DND-41 (cell line): ENCODE measurements at regions not wholly inside any gene's neighbourhood (a gene's known extent, or its start where the extent isn't known, plus 50 kb on each side); places are given as distances from the start of the nearest gene placed in this dataset.

Source experiments
- EZH2 ChIP-seq: IDR thresholded peaks from 3 replicates; pipeline ENCODE4 v1.6.1; 2012; ENCODE audit warnings: borderline replicate concordance, low read depth, mild to moderate bottlenecking, moderate library complexity, low read length, inconsistent platforms; ENCODE audit not compliant: severe bottlenecking
- TF ChIP-seq, protein P1 (sequence below): IDR thresholded peaks from 2 replicates; pipeline ENCODE4 v1.5.1; 2012; ENCODE audit warnings: borderline replicate concordance, low read length, moderate library complexity, mild to moderate bottlenecking; ENCODE audit not compliant: poor library complexity, severe bottlenecking; ENCODE audit errors: extremely low read depth

DNA sequence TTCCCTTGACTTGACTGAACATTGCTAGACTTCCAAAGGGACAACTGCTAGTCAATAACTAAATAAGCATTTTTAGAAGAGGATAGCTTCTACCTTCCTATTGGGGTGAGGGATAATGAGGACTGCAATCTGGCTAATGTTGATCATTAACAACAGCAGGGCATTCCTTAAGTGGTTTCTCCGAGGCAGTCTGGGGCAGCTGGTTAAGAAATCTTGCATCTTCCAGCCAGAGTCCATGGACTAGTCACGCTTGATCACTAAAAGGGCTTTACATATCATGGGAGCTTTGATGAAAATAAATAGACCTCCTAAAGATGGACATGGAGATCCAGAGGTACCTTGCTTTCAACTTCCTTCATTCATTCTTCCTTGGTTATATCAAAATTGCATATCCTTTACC lies 329.4 kb upstream of the ESRRG start:
- TF ChIP-seq, protein P1, sequence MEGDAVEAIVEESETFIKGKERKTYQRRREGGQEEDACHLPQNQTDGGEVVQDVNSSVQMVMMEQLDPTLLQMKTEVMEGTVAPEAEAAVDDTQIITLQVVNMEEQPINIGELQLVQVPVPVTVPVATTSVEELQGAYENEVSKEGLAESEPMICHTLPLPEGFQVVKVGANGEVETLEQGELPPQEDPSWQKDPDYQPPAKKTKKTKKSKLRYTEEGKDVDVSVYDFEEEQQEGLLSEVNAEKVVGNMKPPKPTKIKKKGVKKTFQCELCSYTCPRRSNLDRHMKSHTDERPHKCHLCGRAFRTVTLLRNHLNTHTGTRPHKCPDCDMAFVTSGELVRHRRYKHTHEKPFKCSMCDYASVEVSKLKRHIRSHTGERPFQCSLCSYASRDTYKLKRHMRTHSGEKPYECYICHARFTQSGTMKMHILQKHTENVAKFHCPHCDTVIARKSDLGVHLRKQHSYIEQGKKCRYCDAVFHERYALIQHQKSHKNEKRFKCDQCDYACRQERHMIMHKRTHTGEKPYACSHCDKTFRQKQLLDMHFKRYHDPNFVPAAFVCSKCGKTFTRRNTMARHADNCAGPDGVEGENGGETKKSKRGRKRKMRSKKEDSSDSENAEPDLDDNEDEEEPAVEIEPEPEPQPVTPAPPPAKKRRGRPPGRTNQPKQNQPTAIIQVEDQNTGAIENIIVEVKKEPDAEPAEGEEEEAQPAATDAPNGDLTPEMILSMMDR = no peak
- no peak for TF ChIP-seq EZH2
